C4-2B (cell line): ENCODE measurements at regions not wholly inside any gene's neighbourhood (a gene's known extent, or its start where the extent isn't known, plus 50 kb on each side); places are given as distances from the start of the nearest gene placed in this dataset.
"Not testable (repeated sequence)": the region's sequence is repeated elsewhere in the genome, so short reads cannot be mapped to it uniquely, and the experiment has no call there.

ENCODE experiments used
- CTCF ChIP-seq: fragments of 450-650 bp; conservative IDR thresholded peaks from 2 replicates; pipeline ENCODE4 v1.5.1; 2017; ENCODE audit warnings: mild to moderate bottlenecking
- ZFX ChIP-seq: fragments of 450-650 bp; IDR thresholded peaks from 2 replicates; pipeline ENCODE4 v1.6.1; 2017

- TF ChIP-seq CTCF, ZFX: not testable (repeated sequence)
Measured at GRCh38 chr5:67798470-67798869, 417.1 kb upstream of the PIK3R1 start.
